Lung (tissue), 11 donors: ENCODE measurements at regions not wholly inside any gene's neighbourhood (a gene's known extent, or its start where the extent isn't known, plus 50 kb on each side); places are given as distances from the start of the nearest gene placed in this dataset.

ENCODE experiments used
- ATAC-seq: fragments of 200-7000 bp; cut with Tn5 transposase; one replicate; pipeline ENCODE4 v1.9.1; 2020; ENCODE audit warnings: moderate number of reproducible peaks; ENCODE audit not compliant: insufficient read depth, low FRiP score
- DNase-seq, 3 donors: peaks; one replicate each; pipeline ENCODE4 v3.0.0-alpha.2; 2013 to 2017
- H3K27ac ChIP-seq, 2 donors: one replicate each; pipeline ENCODE4 v1.5.1; 2013; ENCODE audit warnings: mild to moderate bottlenecking in 2 of 2, moderate library complexity in 2 of 2, control low read depth in 1 of 2, inconsistent platforms in 1 of 2, low read depth in 1 of 2, low read length in 1 of 2
- H3K27me3 ChIP-seq, 3 donors: one replicate each; pipeline ENCODE4 v1.5.1; 2013; ENCODE audit warnings: low read length in 2 of 3; ENCODE audit not compliant: control insufficient read depth in 3 of 3, insufficient read depth in 3 of 3
- H3K36me3 ChIP-seq, 4 donors: one replicate each; pipeline ENCODE4 v1.5.1; 2013; ENCODE audit warnings: low read length in 4 of 4, mild to moderate bottlenecking in 1 of 4, moderate library complexity in 1 of 4; ENCODE audit not compliant: control insufficient read depth in 4 of 4, insufficient read depth in 4 of 4
- H3K4me1 ChIP-seq, 5 donors: one replicate each; pipeline ENCODE4 v1.5.1; 2013; ENCODE audit warnings: low read length in 5 of 5, mild to moderate bottlenecking in 2 of 5, moderate library complexity in 1 of 5; ENCODE audit not compliant: control insufficient read depth in 5 of 5, insufficient read depth in 5 of 5
- H3K4me3 ChIP-seq: one replicate; pipeline ENCODE4 v1.5.1; 2013; ENCODE audit warnings: mild to moderate bottlenecking, control low read depth, moderate library complexity
- H3K9ac ChIP-seq, 2 donors: one replicate each; pipeline ENCODE4 v1.5.1; 2013; ENCODE audit warnings: low read length in 2 of 2, control low read depth in 1 of 2; ENCODE audit not compliant: insufficient read depth in 1 of 2
- H3K9me3 ChIP-seq, 4 donors: one replicate each; pipeline ENCODE4 v1.5.1; 2013; ENCODE audit warnings: low read length in 3 of 4, mild to moderate bottlenecking in 1 of 4, moderate library complexity in 1 of 4; ENCODE audit not compliant: control insufficient read depth in 4 of 4, insufficient read depth in 3 of 4
- CTCF ChIP-seq: IDR thresholded peaks from 2 replicates; pipeline ENCODE4 v1.5.1; 2012; ENCODE audit warnings: mild to moderate bottlenecking; ENCODE audit errors: control extremely low read depth, extremely low read depth
- WGBS, 2 donors: extraction: QIAGEN DNeasy Blood & Tissue Kit; methylation state at CpG; one replicate each; pipeline ENCODE4 v1.1.7; 2013; 5-methylcytosine and 5-hydroxymethylcytosine counted together
- donor health status: control.
- donor health status: control.
- donor health status: Bipolar disorder and iron deficiency.
- donor health status: healthy.
- donor health status: DM: yes; HTN: yes; CAD: no.

- Histone ChIP-seq H3K4me1 (peaks cover 0 to 17% (median 3%) of the 10 kb centered on the region in 5 donors), H3K27ac (no peak overlapping the region), H3K9me3 (no peaks in the 10 kb centered on the region), H3K9ac (no peak overlapping the region), H3K4me3 (no peak overlapping the region), H3K27me3 (no peaks in the 10 kb centered on the region), H3K36me3 (no peaks in the 10 kb centered on the region)
- TF ChIP-seq CTCF, result no peak
- DNase-seq, result no peak
- 68 to 70% methylated on average over 6 of the region's 6 CpGs for WGBS, 2 donors
- ATAC-seq, result no peak
These were observed 64.0 kb upstream of the SLC14A2 start for GRCh38 chr18:45551142-45551815.

- no peak overlapping the region for H3K4me3 ChIP-seq
- H3K36me3 ChIP-seq, result no peaks in the 10 kb centered on the region
- H3K4me1 ChIP-seq, result peaks cover 0 to 17% (median 3%) of the 10 kb centered on the region in 5 donors
- peaks cover 0 to 3% (median 0%) of the 10 kb centered on the region in 4 donors for H3K9me3 ChIP-seq
- 76 to 87% methylated on average over 7 of the region's 7 CpGs for WGBS, 2 donors
- ATAC-seq (no peak), DNase-seq (peak in 1 of 3 donors; percentile 31)
- no peak for TF ChIP-seq CTCF
- H3K27ac ChIP-seq, result no peak overlapping the region
- no peaks in the 10 kb centered on the region for H3K27me3 ChIP-seq
- no peak overlapping the region for H3K9ac ChIP-seq
These were observed 61.4 kb upstream of the SLC14A2 start for GRCh38 chr18:45553723-45554388.

GRCh38 chr18:45554389-45554737 lies 60.9 kb upstream of the SLC14A2 start:
- no peak for ATAC-seq
- Histone ChIP-seq H3K9me3 (peaks cover 0 to 3% (median 0%) of the 10 kb centered on the region in 4 donors), H3K4me1 (peaks cover 0 to 17% (median 3%) of the 10 kb centered on the region in 5 donors), H3K36me3 (no peaks in the 10 kb centered on the region), H3K9ac (no peak overlapping the region), H3K27me3 (no peaks in the 10 kb centered on the region), H3K4me3 (no peak overlapping the region), H3K27ac (no peak overlapping the region)
- 60 to 80% methylated on average over 6 of the region's 6 CpGs for WGBS, 2 donors
- peak; percentile 85 to 93 (median 87) for DNase-seq
- TF ChIP-seq CTCF, result no peak
